ENCODE measurements at regions not wholly inside any gene's neighbourhood (a gene's known extent, or its start where the extent isn't known, plus 50 kb on each side); places are given as distances from the start of the nearest gene placed in this dataset.

DNA sequence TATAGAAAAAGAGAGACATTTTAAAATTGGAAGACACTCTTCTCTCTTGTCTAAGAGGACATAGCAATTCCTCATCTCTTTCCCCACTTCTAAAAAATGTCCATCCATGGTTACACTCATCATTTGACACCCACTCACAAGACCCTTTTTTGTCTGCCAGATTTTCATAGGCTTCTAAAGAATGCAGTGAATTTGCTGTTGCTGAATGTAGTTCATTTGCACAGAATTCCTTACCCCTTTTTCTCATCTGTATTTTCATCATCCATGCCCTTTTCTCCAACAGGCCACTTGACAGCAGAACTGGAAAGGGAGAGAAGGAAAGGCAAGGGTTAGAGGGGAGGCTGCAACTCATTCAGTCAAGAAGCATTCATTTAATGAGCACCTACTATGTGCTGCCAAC is 128.0 kb downstream of the NUAK1 start:
- Histone ChIP-seq H3K27me3 (ENCODE audit: insufficient read depth, low read length) (no peaks in the 10 kb centered on the region), H3F3A (ENCODE audit: insufficient read depth, low read length) (no peaks in the 10 kb centered on the region), H3K27ac (ENCODE audit: low read depth, low read length, poor library complexity, severe bottlenecking) (no peak overlapping the region), H2AFZ (ENCODE audit: low read length) (no peak overlapping the region), H3K4me3 (ENCODE audit: low read depth, low read length, poor library complexity, severe bottlenecking) (no peak overlapping the region), H3K36me3 (ENCODE audit: insufficient read depth, low read length) (no peaks in the 10 kb centered on the region), H3K79me2 (ENCODE audit: insufficient read depth, low read length) (no peaks in the 10 kb centered on the region), H3K9me2 (ENCODE audit: low read depth, low read length) (no peaks in the 10 kb centered on the region), H3K9me3 (ENCODE audit: low read length) (no peaks in the 10 kb centered on the region), H4K20me1 (ENCODE audit: insufficient read depth, low read length) (no peaks in the 10 kb centered on the region), H3K4me2 (ENCODE audit: low read length) (no peak overlapping the region), H3K4me1 (ENCODE audit: insufficient read depth, low read length, severe bottlenecking) (no peaks in the 10 kb centered on the region), H3K9ac (ENCODE audit: low read length) (no peak overlapping the region)
- no peak for TF ChIP-seq EZH2 (IDR thresholded peaks at IDR 0.05; ENCODE audit: borderline replicate concordance, low read length)
- TF ChIP-seq, protein P1, sequence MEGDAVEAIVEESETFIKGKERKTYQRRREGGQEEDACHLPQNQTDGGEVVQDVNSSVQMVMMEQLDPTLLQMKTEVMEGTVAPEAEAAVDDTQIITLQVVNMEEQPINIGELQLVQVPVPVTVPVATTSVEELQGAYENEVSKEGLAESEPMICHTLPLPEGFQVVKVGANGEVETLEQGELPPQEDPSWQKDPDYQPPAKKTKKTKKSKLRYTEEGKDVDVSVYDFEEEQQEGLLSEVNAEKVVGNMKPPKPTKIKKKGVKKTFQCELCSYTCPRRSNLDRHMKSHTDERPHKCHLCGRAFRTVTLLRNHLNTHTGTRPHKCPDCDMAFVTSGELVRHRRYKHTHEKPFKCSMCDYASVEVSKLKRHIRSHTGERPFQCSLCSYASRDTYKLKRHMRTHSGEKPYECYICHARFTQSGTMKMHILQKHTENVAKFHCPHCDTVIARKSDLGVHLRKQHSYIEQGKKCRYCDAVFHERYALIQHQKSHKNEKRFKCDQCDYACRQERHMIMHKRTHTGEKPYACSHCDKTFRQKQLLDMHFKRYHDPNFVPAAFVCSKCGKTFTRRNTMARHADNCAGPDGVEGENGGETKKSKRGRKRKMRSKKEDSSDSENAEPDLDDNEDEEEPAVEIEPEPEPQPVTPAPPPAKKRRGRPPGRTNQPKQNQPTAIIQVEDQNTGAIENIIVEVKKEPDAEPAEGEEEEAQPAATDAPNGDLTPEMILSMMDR (IDR thresholded peaks at IDR 0.05; ENCODE audit: low read length): no peak

All from OCI-LY1 (cell line).